Neural crest cell (in vitro differentiated cells): ENCODE measurements at regions not wholly inside any gene's neighbourhood (a gene's known extent, or its start where the extent isn't known, plus 50 kb on each side); places are given as distances from the start of the nearest gene placed in this dataset.
"Not testable (repeated sequence)": the region's sequence is repeated elsewhere in the genome, so short reads cannot be mapped to it uniquely, and the experiment has no call there.

Experiments
- DNase-seq: peaks from one replicate; pipeline ENCODE4 v3.0.0; 2021; ENCODE audit warnings: low read depth, mixed read lengths, low spot score
- H3K27ac Mint-ChIP-seq: one replicate; pipeline ENCODE4 v1.8.0; 2021; ENCODE audit warnings: mild to moderate bottlenecking, mixed read lengths; ENCODE audit not compliant: unreplicated experiment
- H3K27me3 Mint-ChIP-seq: 2 replicates; pipeline ENCODE4 v1.8.0; 2021; ENCODE audit warnings: low read depth, mild to moderate bottlenecking, mixed read lengths
- H3K36me3 Mint-ChIP-seq: 2 replicates; pipeline ENCODE4 v1.8.0; 2021; ENCODE audit warnings: low read depth, mild to moderate bottlenecking, mixed read lengths
- H3K4me1 Mint-ChIP-seq: 2 replicates; pipeline ENCODE4 v1.8.0; 2021; ENCODE audit warnings: mixed read lengths
- H3K4me3 Mint-ChIP-seq: one replicate; pipeline ENCODE4 v1.8.0; 2021; ENCODE audit warnings: mild to moderate bottlenecking, mixed read lengths
- H3K9me3 Mint-ChIP-seq: 2 replicates; pipeline ENCODE4 v1.8.0; 2021; ENCODE audit warnings: mixed read lengths
- CTCF ChIP-seq: fragments of 200-600 bp; sonication (generic); conservative IDR thresholded peaks from 2 replicates; pipeline ENCODE4 v1.5.0; 2021; ENCODE audit warnings: antibody characterized with exemption, mild to moderate bottlenecking

- H3K27me3 Mint-ChIP-seq = no peaks in the 10 kb centered on the region
- H3K36me3 Mint-ChIP-seq = no peaks in the 10 kb centered on the region
- H3K4me1 Mint-ChIP-seq = no peaks in the 10 kb centered on the region
- no peaks in the 10 kb centered on the region for H3K9me3 Mint-ChIP-seq
- TF ChIP-seq CTCF = no peak
- H3K4me3 Mint-ChIP-seq = no peak overlapping the region
- no peak overlapping the region for H3K27ac Mint-ChIP-seq
- no peak for DNase-seq
Observed at GRCh38 chr5:84869675-84870074, 485.0 kb upstream of the EDIL3 start.

GRCh38 chr5:84863936-84864335 is 479.3 kb upstream of the EDIL3 start:
- H3K4me1 Mint-ChIP-seq, H3K27ac Mint-ChIP-seq, H3K36me3 Mint-ChIP-seq, H3K27me3 Mint-ChIP-seq, H3K4me3 Mint-ChIP-seq, H3K9me3 Mint-ChIP-seq, DNase-seq: not testable (repeated sequence)

- no peak for DNase-seq
- no peak overlapping the region for H3K4me3 Mint-ChIP-seq
- H3K9me3 Mint-ChIP-seq = no peaks in the 10 kb centered on the region
- H3K36me3 Mint-ChIP-seq = no peaks in the 10 kb centered on the region
- no peaks in the 10 kb centered on the region for H3K27me3 Mint-ChIP-seq
- no peak for TF ChIP-seq CTCF
- H3K4me1 Mint-ChIP-seq = no peaks in the 10 kb centered on the region
- H3K27ac Mint-ChIP-seq = no peak overlapping the region
Observed at GRCh38 chr5:84863020-84863419, 478.3 kb upstream of the EDIL3 start.

GRCh38 chr5:84862132-84862531 is 477.5 kb upstream of the EDIL3 start:
- Mint-ChIP-seq H3K27me3 (no peaks in the 10 kb centered on the region), H3K4me3 (no peak overlapping the region), H3K27ac (no peak overlapping the region), H3K9me3 (no peaks in the 10 kb centered on the region), H3K36me3 (no peaks in the 10 kb centered on the region), H3K4me1 (no peaks in the 10 kb centered on the region)
- no peak for DNase-seq
- no peak for TF ChIP-seq CTCF

- Mint-ChIP-seq H3K4me3 (no peak overlapping the region), H3K27ac (no peak overlapping the region), H3K9me3 (no peaks in the 10 kb centered on the region), H3K4me1 (no peaks in the 10 kb centered on the region), H3K27me3 (no peaks in the 10 kb centered on the region), H3K36me3 (no peaks in the 10 kb centered on the region)
- no peak for DNase-seq
- TF ChIP-seq CTCF = no peak
Observed at GRCh38 chr5:84861306-84861705, 476.6 kb upstream of the EDIL3 start.

GRCh38 chr5:84859056-84859455 is 474.4 kb upstream of the EDIL3 start:
- Mint-ChIP-seq H3K27me3 (no peaks in the 10 kb centered on the region), H3K27ac (no peak overlapping the region), H3K9me3 (no peaks in the 10 kb centered on the region), H3K4me3 (no peak overlapping the region), H3K4me1 (no peaks in the 10 kb centered on the region), H3K36me3 (no peaks in the 10 kb centered on the region)
- no peak for DNase-seq
- TF ChIP-seq CTCF = no peak
